ENCODE measurements at regions not wholly inside any gene's neighbourhood (a gene's known extent, or its start where the extent isn't known, plus 50 kb on each side); places are given as distances from the start of the nearest gene placed in this dataset.

- H3K9me3 ChIP-seq, result no peaks in the 10 kb centered on the region
- no peaks in the 10 kb centered on the region for H3K36me3 ChIP-seq
- DNase-seq, result no peak
- no peaks in the 10 kb centered on the region for H3K4me1 ChIP-seq (ENCODE audit: insufficient read depth)
- TF ChIP-seq POLR2A (IDR thresholded peaks at IDR 0.05) (no peak), EP300 (IDR thresholded peaks at IDR 0.05) (no peak)
- H3K4me3 ChIP-seq, result no peak overlapping the region
- intact Hi-C loops (cut with DNase I), result no loop called here
- WGBS, 3 donors, result 90 to 94% (median 92%) methylated on average over 2 of the region's 2 CpGs
- H3K27ac ChIP-seq, result no peak overlapping the region
- no peaks in the 10 kb centered on the region for H3K27me3 ChIP-seq
Observed at GRCh38 chr4:133623847-133624246, 474.8 kb downstream of the PCDH10 start.

DNA sequence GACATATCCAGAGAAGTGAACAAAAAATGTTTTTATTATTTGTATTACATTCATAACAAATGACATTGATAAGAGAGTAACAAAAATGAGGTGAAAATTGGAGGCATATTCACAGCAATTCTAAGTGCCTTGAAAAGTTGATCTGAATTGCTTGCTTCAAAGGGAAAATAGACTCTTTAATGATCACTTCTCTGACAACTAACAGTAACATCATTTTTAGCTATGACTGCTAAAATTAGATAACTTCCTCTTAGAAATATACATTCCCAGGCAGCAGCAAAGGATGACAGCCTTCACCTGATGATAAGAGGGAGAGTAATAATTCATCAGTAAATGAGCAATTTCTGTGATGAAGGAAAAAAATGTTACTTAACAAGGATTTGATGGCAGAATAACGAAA is 472.5 kb downstream of the PCDH10 start:
- DNase-seq, result no peak
- 90 to 92% (median 91%) methylated on average over 1 of the region's 1 CpG for WGBS, 3 donors
- intact Hi-C loops (cut with DNase I), result no loop called here
- Histone ChIP-seq H3K27me3 (no peaks in the 10 kb centered on the region), H3K9me3 (no peaks in the 10 kb centered on the region), H3K27ac (no peak overlapping the region), H3K36me3 (no peaks in the 10 kb centered on the region), H3K4me1 (ENCODE audit: insufficient read depth) (no peaks in the 10 kb centered on the region), H3K4me3 (no peak overlapping the region)
- TF ChIP-seq CTCF (IDR thresholded peaks at IDR 0.05) (no peak), EP300 (IDR thresholded peaks at IDR 0.05) (no peak), POLR2A (IDR thresholded peaks at IDR 0.05) (no peak)

- H3K27me3 ChIP-seq, result no peaks in the 10 kb centered on the region
- WGBS, 3 donors, result 68 to 76% (median 69%) methylated on average over 4 of the region's 4 CpGs
- H3K4me3 ChIP-seq, result no peak overlapping the region
- no peaks in the 10 kb centered on the region for H3K36me3 ChIP-seq
- no peak for DNase-seq
- no peaks in the 10 kb centered on the region for H3K4me1 ChIP-seq (ENCODE audit: insufficient read depth)
- no peak overlapping the region for H3K27ac ChIP-seq
- H3K9me3 ChIP-seq, result no peaks in the 10 kb centered on the region
- TF ChIP-seq CTCF (IDR thresholded peaks at IDR 0.05) (no peak), POLR2A (IDR thresholded peaks at IDR 0.05) (no peak), EP300 (IDR thresholded peaks at IDR 0.05) (no peak)
- intact Hi-C loops (cut with DNase I), result no loop called here
Observed at GRCh38 chr4:133620555-133620954, 471.5 kb downstream of the PCDH10 start.

DNA sequence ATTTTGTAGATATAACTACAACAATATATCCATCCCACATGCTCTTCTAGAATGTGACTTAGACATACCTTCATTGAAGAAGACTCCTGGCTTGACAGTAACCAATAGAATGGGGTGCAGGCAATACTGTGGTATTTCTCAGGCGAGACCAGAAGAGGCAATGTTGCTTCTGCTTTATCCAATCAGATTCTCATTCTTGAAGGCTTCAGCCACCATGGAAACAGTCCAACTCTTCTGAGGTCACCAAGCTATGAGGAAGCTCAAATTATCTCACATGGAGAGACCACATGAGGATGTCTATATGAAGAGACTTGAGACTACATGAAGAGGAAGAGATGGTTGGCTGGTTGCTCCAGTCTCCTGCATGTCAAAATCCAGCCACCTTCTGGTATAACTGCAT is 469.9 kb downstream of the PCDH10 start:
- H3K27me3 ChIP-seq, result no peaks in the 10 kb centered on the region
- H3K27ac ChIP-seq, result no peak overlapping the region
- no peak for DNase-seq
- no peaks in the 10 kb centered on the region for H3K36me3 ChIP-seq
- TF ChIP-seq POLR2A (IDR thresholded peaks at IDR 0.05), result no peak
- no peak for TF ChIP-seq EP300 (IDR thresholded peaks at IDR 0.05)
- no peak for TF ChIP-seq CTCF (IDR thresholded peaks at IDR 0.05)
- no peaks in the 10 kb centered on the region for H3K4me1 ChIP-seq (ENCODE audit: insufficient read depth)
- WGBS, 3 donors, result 91 to 97% (median 96%) methylated on average over 1 of the region's 1 CpG
- H3K4me3 ChIP-seq, result no peak overlapping the region
- H3K9me3 ChIP-seq, result no peaks in the 10 kb centered on the region
- intact Hi-C loops (cut with DNase I), result no loop called here

DNA sequence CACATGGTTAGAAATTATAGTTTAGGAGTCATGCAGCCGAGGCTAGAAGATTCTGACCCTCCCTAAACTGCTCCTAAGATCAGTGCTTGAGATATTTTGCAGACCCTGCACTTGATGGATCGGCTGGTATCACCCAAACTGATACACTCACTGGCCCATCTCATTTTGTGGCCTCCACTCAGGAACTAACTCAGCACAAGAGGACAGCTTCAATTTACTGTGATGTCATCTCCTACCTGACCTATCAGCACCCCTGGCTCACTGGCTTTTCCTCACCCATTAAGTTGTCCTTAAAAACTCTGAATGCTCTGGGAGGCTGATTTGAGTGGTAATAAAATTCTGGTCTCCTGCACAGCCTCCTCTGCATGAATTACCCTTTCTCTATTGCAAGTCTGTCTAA is 450.9 kb downstream of the PCDH10 start:
- WGBS, 3 donors, result 52 to 64% (median 62%) methylated on average over 2 of the region's 2 CpGs
- Histone ChIP-seq H3K9me3 (no peaks in the 10 kb centered on the region), H3K27me3 (no peaks in the 10 kb centered on the region), H3K4me3 (no peak overlapping the region), H3K36me3 (no peaks in the 10 kb centered on the region), H3K27ac (no peak overlapping the region), H3K4me1 (ENCODE audit: insufficient read depth) (no peaks in the 10 kb centered on the region)
- DNase-seq, result no peak
- intact Hi-C loops (cut with DNase I), result no loop called here
- no peak for TF ChIP-seq EP300 (IDR thresholded peaks at IDR 0.05)
- TF ChIP-seq CTCF (IDR thresholded peaks at IDR 0.05), result no peak
- no peak for TF ChIP-seq POLR2A (IDR thresholded peaks at IDR 0.05)

All from ovary (tissue), 7 donors.